IPS-18a (cell line): ENCODE measurements at regions not wholly inside any gene's neighbourhood (a gene's known extent, or its start where the extent isn't known, plus 50 kb on each side); places are given as distances from the start of the nearest gene placed in this dataset.

Source experiments
- H3K27ac ChIP-seq: one replicate; pipeline ENCODE4 v1.5.1; 2013; ENCODE audit warnings: low read length
- H3K27me3 ChIP-seq: one replicate; pipeline ENCODE4 v1.6.1; 2013; ENCODE audit warnings: mild to moderate bottlenecking, low read length; ENCODE audit not compliant: control insufficient read depth, insufficient read depth
- H3K36me3 ChIP-seq: one replicate; pipeline ENCODE4 v1.6.1; 2013; ENCODE audit warnings: low read depth, low read length; ENCODE audit not compliant: control insufficient read depth
- H3K4me1 ChIP-seq: one replicate; pipeline ENCODE4 v1.6.1; 2013; ENCODE audit warnings: low read depth, low read length; ENCODE audit not compliant: control insufficient read depth
- H3K4me3 ChIP-seq: one replicate; pipeline ENCODE4 v1.5.1; 2013; ENCODE audit warnings: low read length
- H3K9ac ChIP-seq: one replicate; pipeline ENCODE4 v1.6.1; 2013; ENCODE audit warnings: mild to moderate bottlenecking, low read length, moderate library complexity
- H3K9me3 ChIP-seq: one replicate; pipeline ENCODE4 v1.6.1; 2013; ENCODE audit warnings: low read depth, low read length; ENCODE audit not compliant: control insufficient read depth

- Histone ChIP-seq H3K9me3 (no peaks in the 10 kb centered on the region), H3K4me1 (no peaks in the 10 kb centered on the region), H3K36me3 (no peaks in the 10 kb centered on the region), H3K9ac (no peak overlapping the region), H3K27ac (no peak overlapping the region), H3K27me3 (no peaks in the 10 kb centered on the region), H3K4me3 (no peak overlapping the region)
Measured at GRCh38 chr6:48893048-48893447, 570.0 kb downstream of the MMUT start.

GRCh38 chr6:48891308-48891707, 571.7 kb downstream of the MMUT start:
- Histone ChIP-seq H3K36me3 (no peaks in the 10 kb centered on the region), H3K4me3 (no peak overlapping the region), H3K27ac (no peak overlapping the region), H3K4me1 (no peaks in the 10 kb centered on the region), H3K9me3 (no peaks in the 10 kb centered on the region), H3K9ac (no peak overlapping the region), H3K27me3 (no peaks in the 10 kb centered on the region)

GRCh38 chr6:48889429-48889828, 573.6 kb downstream of the MMUT start:
- no peak overlapping the region for H3K27ac ChIP-seq
- H3K4me3 ChIP-seq = no peak overlapping the region
- H3K27me3 ChIP-seq = no peaks in the 10 kb centered on the region
- no peak overlapping the region for H3K9ac ChIP-seq
- no peaks in the 10 kb centered on the region for H3K4me1 ChIP-seq
- H3K9me3 ChIP-seq = no peaks in the 10 kb centered on the region
- H3K36me3 ChIP-seq = no peaks in the 10 kb centered on the region

- no peaks in the 10 kb centered on the region for H3K27me3 ChIP-seq
- H3K4me1 ChIP-seq = no peaks in the 10 kb centered on the region
- H3K9ac ChIP-seq = no peak overlapping the region
- H3K27ac ChIP-seq = no peak overlapping the region
- no peaks in the 10 kb centered on the region for H3K9me3 ChIP-seq
- no peak overlapping the region for H3K4me3 ChIP-seq
- no peaks in the 10 kb centered on the region for H3K36me3 ChIP-seq
Measured at GRCh38 chr6:48883116-48883515, 579.9 kb downstream of the MMUT start.

- Histone ChIP-seq H3K4me1 (no peaks in the 10 kb centered on the region), H3K27ac (no peak overlapping the region), H3K36me3 (no peaks in the 10 kb centered on the region)
Measured at GRCh38 chr6:48881551-48881950, 581.5 kb downstream of the MMUT start.

GRCh38 chr6:48869595-48869994, 593.5 kb downstream of the MMUT start:
- no peaks in the 10 kb centered on the region for H3K4me1 ChIP-seq
- no peaks in the 10 kb centered on the region for H3K36me3 ChIP-seq
- no peak overlapping the region for H3K4me3 ChIP-seq
- no peak overlapping the region for H3K9ac ChIP-seq
- H3K27me3 ChIP-seq = no peaks in the 10 kb centered on the region
- peaks cover 1% of the 10 kb centered on the region for H3K9me3 ChIP-seq
- H3K27ac ChIP-seq = no peak overlapping the region

More at GRCh38 chr6:48881551-48881950, 581.5 kb downstream of the MMUT start:
- Histone ChIP-seq H3K9me3 (no peaks in the 10 kb centered on the region), H3K27me3 (no peaks in the 10 kb centered on the region), H3K4me3 (no peak overlapping the region), H3K9ac (no peak overlapping the region)

- H3K4me1 ChIP-seq = no peaks in the 10 kb centered on the region
- H3K36me3 ChIP-seq = no peaks in the 10 kb centered on the region
- peaks cover 8% of the 10 kb centered on the region for H3K9me3 ChIP-seq
- no peak overlapping the region for H3K9ac ChIP-seq
- H3K27me3 ChIP-seq = no peaks in the 10 kb centered on the region
- H3K27ac ChIP-seq = no peak overlapping the region
- no peak overlapping the region for H3K4me3 ChIP-seq
Measured at GRCh38 chr6:48866682-48867081, 596.4 kb downstream of the MMUT start.

- H3K27me3 ChIP-seq = no peaks in the 10 kb centered on the region
- H3K9ac ChIP-seq = no peak overlapping the region
- no peaks in the 10 kb centered on the region for H3K36me3 ChIP-seq
- no peak overlapping the region for H3K27ac ChIP-seq
- no peak overlapping the region for H3K4me3 ChIP-seq
- peaks cover 8% of the 10 kb centered on the region for H3K9me3 ChIP-seq
- H3K4me1 ChIP-seq = no peaks in the 10 kb centered on the region
Measured at GRCh38 chr6:48860175-48860574, 602.9 kb downstream of the MMUT start.

GRCh38 chr6:48859562-48860123, 603.4 kb downstream of the MMUT start:
- no peak overlapping the region for H3K27ac ChIP-seq
- peaks cover 7% of the 10 kb centered on the region for H3K9me3 ChIP-seq

GRCh38 chr6:48845219-48845618, 617.8 kb downstream of the MMUT start:
- H3K4me1 ChIP-seq = no peaks in the 10 kb centered on the region

More at GRCh38 chr6:48859562-48860123, 603.4 kb downstream of the MMUT start:
- Histone ChIP-seq H3K27me3 (no peaks in the 10 kb centered on the region), H3K4me1 (no peaks in the 10 kb centered on the region), H3K4me3 (no peak overlapping the region), H3K36me3 (no peaks in the 10 kb centered on the region), H3K9ac (no peak overlapping the region)

GRCh38 chr6:48844696-48845095, 618.4 kb downstream of the MMUT start:
- Histone ChIP-seq H3K9ac (no peak overlapping the region), H3K9me3 (peaks cover 13% of the 10 kb centered on the region), H3K36me3 (no peaks in the 10 kb centered on the region), H3K4me3 (no peak overlapping the region), H3K4me1 (peaks cover 2% of the 10 kb centered on the region), H3K27ac (no peak overlapping the region), H3K27me3 (no peaks in the 10 kb centered on the region)

More at GRCh38 chr6:48845219-48845618, 617.8 kb downstream of the MMUT start:
- no peaks in the 10 kb centered on the region for H3K27me3 ChIP-seq
- H3K27ac ChIP-seq = no peak overlapping the region
- H3K4me3 ChIP-seq = no peak overlapping the region
- peaks cover 13% of the 10 kb centered on the region for H3K9me3 ChIP-seq
- H3K36me3 ChIP-seq = no peaks in the 10 kb centered on the region
- no peak overlapping the region for H3K9ac ChIP-seq

- Histone ChIP-seq H3K36me3 (no peaks in the 10 kb centered on the region), H3K9ac (no peak overlapping the region), H3K9me3 (peaks cover 13% of the 10 kb centered on the region), H3K27me3 (no peaks in the 10 kb centered on the region), H3K27ac (no peak overlapping the region), H3K4me1 (peaks cover 8% of the 10 kb centered on the region), H3K4me3 (no peak overlapping the region)
Measured at GRCh38 chr6:48840896-48841295, 622.2 kb downstream of the MMUT start.
